ENCODE measurements at regions not wholly inside any gene's neighbourhood (a gene's known extent, or its start where the extent isn't known, plus 50 kb on each side); places are given as distances from the start of the nearest gene placed in this dataset.

GRCh38 chr4:26174027-26174426 lies 146.8 kb upstream of the RBPJ start:
- TF ChIP-seq CTCF (IDR thresholded peaks at IDR 0.05; ENCODE audit: borderline replicate concordance, extremely low read depth, low read length, poor library complexity, severe bottlenecking) = no peak
- TF ChIP-seq EZH2 (IDR thresholded peaks at IDR 0.05; ENCODE audit: borderline replicate concordance, low read depth, low read length, severe bottlenecking) = no peak
